GM21390 (cell line): ENCODE measurements at regions not wholly inside any gene's neighbourhood (a gene's known extent, or its start where the extent isn't known, plus 50 kb on each side); places are given as distances from the start of the nearest gene placed in this dataset.

ENCODE experiments used
- ATAC-seq: cut with Tn5 transposase; IDR thresholded peaks from one replicate; pipeline ENCODE4 v1.9.1; 2021; ENCODE audit not compliant: unreplicated experiment

GRCh38 chr15:93583968-93584367 is 495.0 kb upstream of the RGMA start:
- no peak for ATAC-seq

GRCh38 chr15:93583552-93583951 is 494.5 kb upstream of the RGMA start:
- no peak for ATAC-seq

- ATAC-seq, result no peak
Measured at GRCh38 chr15:93570527-93570926, 481.5 kb upstream of the RGMA start.

- ATAC-seq, result no peak
Measured at GRCh38 chr15:93566762-93567161, 477.8 kb upstream of the RGMA start.

- no peak for ATAC-seq
Measured at GRCh38 chr15:93565201-93565600, 476.2 kb upstream of the RGMA start.

GRCh38 chr15:93563218-93563617 is 474.2 kb upstream of the RGMA start:
- ATAC-seq, result no peak

GRCh38 chr15:93562395-93563123 is 473.5 kb upstream of the RGMA start:
- ATAC-seq, result no peak

- no peak for ATAC-seq
Measured at GRCh38 chr15:93557696-93558095, 468.7 kb upstream of the RGMA start.

GRCh38 chr15:93553167-93553935 is 464.3 kb upstream of the RGMA start:
- ATAC-seq, result no peak

- no peak for ATAC-seq
Measured at GRCh38 chr15:93543093-93543492, 454.1 kb upstream of the RGMA start.

- no peak for ATAC-seq
Measured at GRCh38 chr15:93527374-93528050, 438.5 kb upstream of the RGMA start.

- no peak for ATAC-seq
Measured at GRCh38 chr15:93524432-93524831, 435.4 kb upstream of the RGMA start.

GRCh38 chr15:93523481-93523880 is 434.5 kb upstream of the RGMA start:
- no peak for ATAC-seq

GRCh38 chr15:93520206-93520605 is 431.2 kb upstream of the RGMA start:
- ATAC-seq, result no peak

GRCh38 chr15:93519599-93519998 is 430.6 kb upstream of the RGMA start:
- ATAC-seq, result no peak

GRCh38 chr15:93517176-93517575 is 428.2 kb upstream of the RGMA start:
- ATAC-seq, result no peak

- no peak for ATAC-seq
Measured at GRCh38 chr15:93515256-93516051, 426.4 kb upstream of the RGMA start.

GRCh38 chr15:93506646-93507045 is 417.6 kb upstream of the RGMA start:
- no peak for ATAC-seq

- no peak for ATAC-seq
Measured at GRCh38 chr15:93505506-93505905, 416.5 kb upstream of the RGMA start.

GRCh38 chr15:93501946-93502345 is 412.9 kb upstream of the RGMA start:
- ATAC-seq, result no peak

GRCh38 chr15:93500155-93500554 is 411.1 kb upstream of the RGMA start:
- ATAC-seq, result no peak
